Esophagus mucosa (tissue), 1 donor: ENCODE measurements at regions not wholly inside any gene's neighbourhood (a gene's known extent, or its start where the extent isn't known, plus 50 kb on each side); places are given as distances from the start of the nearest gene placed in this dataset.
A peak's percentile ranks its signal among the peaks of the same experiment; 100 is the strongest.
"Not testable (repeated sequence)": the region's sequence is repeated elsewhere in the genome, so short reads cannot be mapped to it uniquely, and the experiment has no call there.

Source experiments
- ATAC-seq: fragments of 200-7000 bp; cut with Tn5 transposase; one replicate; pipeline ENCODE4 v1.9.1; 2020
- donor health status: DM: yes; HTN: yes; CAD: no.

- not testable (repeated sequence) for ATAC-seq
These were observed 117.0 kb downstream of the TTC6 start for GRCh38 chr14:37712476-37712860.

- peak; percentile 50 for ATAC-seq
These were observed 117.6 kb downstream of the TTC6 start for GRCh38 chr14:37712976-37713431.

GRCh38 chr14:37720131-37720530 is 124.7 kb downstream of the TTC6 start:
- no peak for ATAC-seq

- peak; percentile 75 for ATAC-seq
These were observed 126.7 kb downstream of the TTC6 start for GRCh38 chr14:37721976-37722659.

- ATAC-seq: no peak
These were observed 128.1 kb downstream of the TTC6 start for GRCh38 chr14:37723515-37723914.

- no peak for ATAC-seq
These were observed 131.3 kb downstream of the TTC6 start for GRCh38 chr14:37726708-37727107.

GRCh38 chr14:37729218-37729617 is 133.8 kb downstream of the TTC6 start:
- ATAC-seq: no peak

- no peak for ATAC-seq
These were observed 135.7 kb downstream of the TTC6 start for GRCh38 chr14:37731094-37731493.

GRCh38 chr14:37745657-37746056 is 150.2 kb downstream of the TTC6 start:
- ATAC-seq: no peak

GRCh38 chr14:37746140-37746832 is 150.9 kb downstream of the TTC6 start:
- ATAC-seq: no peak

GRCh38 chr14:37753459-37753858 is 158.0 kb downstream of the TTC6 start:
- no peak for ATAC-seq

GRCh38 chr14:37760275-37760674 is 164.8 kb downstream of the TTC6 start:
- ATAC-seq: not testable (repeated sequence)

GRCh38 chr14:37763266-37763665 is 167.8 kb downstream of the TTC6 start:
- no peak for ATAC-seq

GRCh38 chr14:37772283-37772682 is 176.9 kb downstream of the TTC6 start:
- not testable (repeated sequence) for ATAC-seq

GRCh38 chr14:37776791-37777499 is 181.5 kb downstream of the TTC6 start:
- no peak for ATAC-seq

GRCh38 chr14:37778135-37778943 is 182.9 kb downstream of the TTC6 start:
- ATAC-seq: no peak

GRCh38 chr14:37779480-37779879 is 184.1 kb downstream of the TTC6 start:
- no peak for ATAC-seq

- ATAC-seq: not testable (repeated sequence)
These were observed 185.3 kb downstream of the TTC6 start for GRCh38 chr14:37780731-37781130.

GRCh38 chr14:37784203-37784826 is 188.9 kb downstream of the TTC6 start:
- not testable (repeated sequence) for ATAC-seq

- not testable (repeated sequence) for ATAC-seq
These were observed 189.4 kb downstream of the TTC6 start for GRCh38 chr14:37784827-37785223.

GRCh38 chr14:37785298-37785697 is 189.9 kb downstream of the TTC6 start:
- ATAC-seq: not testable (repeated sequence)

GRCh38 chr14:37786114-37786625 is 190.7 kb downstream of the TTC6 start:
- ATAC-seq: not testable (repeated sequence)
